Ascending aorta (tissue), 2 donors: ENCODE measurements at regions not wholly inside any gene's neighbourhood (a gene's known extent, or its start where the extent isn't known, plus 50 kb on each side); places are given as distances from the start of the nearest gene placed in this dataset.
"Not testable (repeated sequence)": the region's sequence is repeated elsewhere in the genome, so short reads cannot be mapped to it uniquely, and the experiment has no call there.

ENCODE experiments used
- DNase-seq, 2 donors: peaks; one replicate each; pipeline ENCODE4 v3.0.0-alpha.2; 2019; ENCODE audit warnings: low spot score in 2 of 2
- H3K27ac ChIP-seq, 2 donors: fragments of 200-600 bp; sonication (generic); one replicate each; pipeline ENCODE4 v1.5.1; 2016 to 2017; ENCODE audit warnings: mild to moderate bottlenecking in 1 of 2
- H3K27me3 ChIP-seq: fragments of 200-600 bp; sonication (generic); one replicate; pipeline ENCODE4 v1.5.1; 2017
- H3K36me3 ChIP-seq, 2 donors: fragments of 200-600 bp; sonication (generic); one replicate each; pipeline ENCODE4 v1.5.1; 2016
- H3K4me1 ChIP-seq, 2 donors: fragments of 200-600 bp; sonication (generic); one replicate each; pipeline ENCODE4 v1.5.1; 2016 to 2017; ENCODE audit warnings: mild to moderate bottlenecking in 1 of 2
- H3K4me3 ChIP-seq, 2 donors: fragments of 200-600 bp; sonication (generic); one replicate each; pipeline ENCODE4 v1.5.1; 2016 to 2017; ENCODE audit warnings: mild to moderate bottlenecking in 1 of 2
- H3K9me3 ChIP-seq, 2 donors: fragments of 200-600 bp; sonication (generic); one replicate each; pipeline ENCODE4 v1.5.1; 2016
- intact Hi-C: fragments of 100-400 bp; cut with DNase I; formaldehyde crosslinking; loops from one replicate; pipeline ENCODE4 v1.15.1; 2023
- TF ChIP-seq, protein P1 (sequence below), 3 experiments: fragments of 200-600 bp in 2 of 3; fragments of 450-650 bp in 1 of 3; sonication (generic) in 2 of 3; IDR thresholded peaks; one replicate each; pipeline ENCODE4 v1.5.1; 2016 to 2019; ENCODE audit warnings: antibody characterized with exemption in 3 of 3, mild to moderate bottlenecking in 1 of 3, moderate library complexity in 1 of 3

DNA sequence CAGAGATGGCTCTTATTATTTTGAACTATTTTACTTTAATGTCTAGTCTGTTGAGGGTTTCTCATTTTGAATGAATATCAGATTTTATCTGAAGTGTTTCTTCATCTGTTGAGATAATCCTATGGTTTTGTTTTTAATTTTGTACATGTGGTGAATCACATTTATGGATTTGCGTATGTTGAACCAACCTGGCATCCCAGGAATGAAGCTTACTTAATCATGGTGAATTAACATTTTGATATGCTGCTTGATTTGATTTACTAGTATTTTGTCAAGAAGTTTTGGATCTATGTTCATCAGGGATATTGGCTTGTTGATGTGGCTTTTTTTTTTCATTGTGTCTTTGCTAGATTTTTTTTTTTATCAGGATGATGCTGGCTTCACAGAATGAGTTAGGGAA is 2390.9 kb downstream of the PCDH7 start:
- H3K4me3 ChIP-seq, result no peak overlapping the region
- H3K4me1 ChIP-seq, result no peaks in the 10 kb centered on the region
- H3K27ac ChIP-seq, result no peak overlapping the region
- H3K27me3 ChIP-seq, result no peaks in the 10 kb centered on the region
- intact Hi-C loops, result no loop called here
- H3K36me3 ChIP-seq, result no peaks in the 10 kb centered on the region
- TF ChIP-seq, protein P1, sequence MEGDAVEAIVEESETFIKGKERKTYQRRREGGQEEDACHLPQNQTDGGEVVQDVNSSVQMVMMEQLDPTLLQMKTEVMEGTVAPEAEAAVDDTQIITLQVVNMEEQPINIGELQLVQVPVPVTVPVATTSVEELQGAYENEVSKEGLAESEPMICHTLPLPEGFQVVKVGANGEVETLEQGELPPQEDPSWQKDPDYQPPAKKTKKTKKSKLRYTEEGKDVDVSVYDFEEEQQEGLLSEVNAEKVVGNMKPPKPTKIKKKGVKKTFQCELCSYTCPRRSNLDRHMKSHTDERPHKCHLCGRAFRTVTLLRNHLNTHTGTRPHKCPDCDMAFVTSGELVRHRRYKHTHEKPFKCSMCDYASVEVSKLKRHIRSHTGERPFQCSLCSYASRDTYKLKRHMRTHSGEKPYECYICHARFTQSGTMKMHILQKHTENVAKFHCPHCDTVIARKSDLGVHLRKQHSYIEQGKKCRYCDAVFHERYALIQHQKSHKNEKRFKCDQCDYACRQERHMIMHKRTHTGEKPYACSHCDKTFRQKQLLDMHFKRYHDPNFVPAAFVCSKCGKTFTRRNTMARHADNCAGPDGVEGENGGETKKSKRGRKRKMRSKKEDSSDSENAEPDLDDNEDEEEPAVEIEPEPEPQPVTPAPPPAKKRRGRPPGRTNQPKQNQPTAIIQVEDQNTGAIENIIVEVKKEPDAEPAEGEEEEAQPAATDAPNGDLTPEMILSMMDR (IDR thresholded peaks at IDR 0.05), result no peak
- no peaks in the 10 kb centered on the region for H3K9me3 ChIP-seq
- DNase-seq, result no peak

GRCh38 chr4:33116871-33117270 is 2396.7 kb downstream of the PCDH7 start:
- no peak for DNase-seq
- intact Hi-C loops, result no loop called here
- TF ChIP-seq, protein P1 (IDR thresholded peaks at IDR 0.05), result no peak
- no peaks in the 10 kb centered on the region for H3K9me3 ChIP-seq
- H3K27ac ChIP-seq, result no peak overlapping the region
- H3K4me3 ChIP-seq, result no peak overlapping the region
- no peaks in the 10 kb centered on the region for H3K27me3 ChIP-seq
- no peaks in the 10 kb centered on the region for H3K4me1 ChIP-seq
- no peaks in the 10 kb centered on the region for H3K36me3 ChIP-seq

DNA sequence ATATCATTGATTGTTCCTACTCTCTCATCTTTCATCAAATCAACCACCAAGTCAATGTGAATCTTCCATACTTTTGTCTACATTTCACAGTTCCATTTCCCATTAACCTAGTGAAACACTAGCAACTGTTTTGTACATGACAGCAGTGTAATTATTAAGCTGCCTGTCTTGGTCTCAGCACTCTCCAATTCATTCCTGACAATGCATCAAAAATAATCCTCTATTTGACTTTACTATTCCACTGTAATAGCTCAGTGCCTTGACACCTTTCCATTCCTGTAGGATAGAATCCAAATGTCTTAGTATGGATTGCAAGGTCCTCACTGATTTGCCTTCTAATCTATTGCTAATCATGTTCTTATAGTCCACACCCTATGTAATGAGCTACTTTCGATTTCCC is 2405.8 kb downstream of the PCDH7 start:
- Histone ChIP-seq H3K4me3 (no peak overlapping the region), H3K4me1 (no peaks in the 10 kb centered on the region), H3K27me3 (no peaks in the 10 kb centered on the region), H3K9me3 (no peaks in the 10 kb centered on the region), H3K27ac (no peak overlapping the region), H3K36me3 (no peaks in the 10 kb centered on the region)
- intact Hi-C loops, result no loop called here
- TF ChIP-seq, protein P1 (IDR thresholded peaks at IDR 0.05), result no peak
- no peak for DNase-seq

DNA sequence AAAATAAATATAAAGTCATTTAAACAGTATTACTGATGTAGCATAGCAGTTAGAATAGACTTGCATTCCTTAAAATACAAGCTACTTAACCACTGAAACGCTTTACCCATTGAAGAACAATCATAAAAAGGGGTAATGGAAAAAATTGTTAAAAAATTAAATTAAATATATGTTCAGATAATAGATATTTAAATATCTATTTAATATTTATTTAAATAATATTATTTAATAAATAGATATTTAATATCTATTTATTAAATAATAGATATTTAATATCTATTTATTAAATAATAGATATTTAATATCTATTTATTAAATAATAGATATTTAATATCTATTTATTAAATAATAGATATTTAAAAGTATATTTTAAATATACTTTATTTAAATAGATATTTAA is 2410.5 kb downstream of the PCDH7 start:
- DNase-seq, intact Hi-C loops, H3K36me3 ChIP-seq, H3K4me3 ChIP-seq, H3K27me3 ChIP-seq, H3K4me1 ChIP-seq, H3K27ac ChIP-seq, H3K9me3 ChIP-seq: not testable (repeated sequence)

- H3K9me3 ChIP-seq, result no peaks in the 10 kb centered on the region
- intact Hi-C loops, result no loop called here
- H3K27ac ChIP-seq, result no peak overlapping the region
- no peak for DNase-seq
- H3K27me3 ChIP-seq, result no peaks in the 10 kb centered on the region
- H3K4me3 ChIP-seq, result no peak overlapping the region
- H3K36me3 ChIP-seq, result no peaks in the 10 kb centered on the region
- TF ChIP-seq, protein P1 (IDR thresholded peaks at IDR 0.05), result no peak
- H3K4me1 ChIP-seq, result no peaks in the 10 kb centered on the region
Measured at GRCh38 chr4:33133723-33134122, 2413.6 kb downstream of the PCDH7 start.

DNA sequence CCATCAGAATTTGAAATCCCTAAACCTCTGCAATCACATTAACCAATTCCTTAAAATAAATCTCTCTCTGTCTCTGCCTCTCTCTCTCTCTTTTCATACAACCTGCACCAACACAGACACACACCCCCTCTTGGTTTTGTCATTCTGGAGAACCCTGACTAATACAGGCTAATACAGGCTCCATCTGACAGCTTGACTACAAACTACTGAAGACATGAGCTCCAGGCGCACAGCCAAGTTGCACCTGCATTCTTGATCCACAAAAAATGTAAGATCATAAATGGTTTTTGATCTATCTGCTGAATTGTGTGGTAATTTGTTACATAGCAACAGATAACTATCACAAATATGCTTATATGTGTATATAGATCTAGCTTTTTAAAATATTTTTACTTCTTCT is 2414.2 kb downstream of the PCDH7 start:
- no peak for DNase-seq
- Histone ChIP-seq H3K4me1 (no peaks in the 10 kb centered on the region), H3K27me3 (no peaks in the 10 kb centered on the region), H3K9me3 (no peaks in the 10 kb centered on the region), H3K27ac (no peak overlapping the region), H3K36me3 (no peaks in the 10 kb centered on the region), H3K4me3 (no peak overlapping the region)
- TF ChIP-seq, protein P1 (IDR thresholded peaks at IDR 0.05), result no peak
- intact Hi-C loops, result no loop called here
